ENCODE measurements at regions not wholly inside any gene's neighbourhood (a gene's known extent, or its start where the extent isn't known, plus 50 kb on each side); places are given as distances from the start of the nearest gene placed in this dataset.

DNA sequence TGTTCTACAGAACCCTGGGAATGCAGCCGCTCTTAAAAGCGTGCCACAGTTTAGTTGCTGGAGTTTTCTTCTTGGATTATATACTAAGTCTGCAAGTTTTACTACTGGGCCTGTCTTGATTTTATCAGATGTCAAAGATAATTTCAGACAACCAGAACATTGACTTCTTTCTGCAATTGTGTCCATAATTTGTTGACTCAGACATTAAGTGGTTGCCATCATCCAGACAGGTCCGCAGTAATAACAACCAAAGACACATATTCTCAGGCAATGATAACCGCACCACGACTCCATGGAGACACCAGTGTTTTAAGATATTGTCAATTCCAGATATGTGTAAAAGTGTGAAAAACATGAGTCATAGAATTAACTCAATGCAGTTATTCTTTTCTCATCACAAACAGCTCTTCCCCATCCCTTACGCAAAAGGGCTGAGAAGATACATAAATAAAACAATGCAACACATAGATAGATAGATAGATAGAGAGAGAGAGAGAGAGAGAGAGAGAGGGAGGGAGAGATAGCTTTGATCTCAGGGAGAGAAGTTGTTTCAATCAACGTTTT lies 90.4 kb upstream of the FMN2 start:
- DNase-seq: no peak

DNA sequence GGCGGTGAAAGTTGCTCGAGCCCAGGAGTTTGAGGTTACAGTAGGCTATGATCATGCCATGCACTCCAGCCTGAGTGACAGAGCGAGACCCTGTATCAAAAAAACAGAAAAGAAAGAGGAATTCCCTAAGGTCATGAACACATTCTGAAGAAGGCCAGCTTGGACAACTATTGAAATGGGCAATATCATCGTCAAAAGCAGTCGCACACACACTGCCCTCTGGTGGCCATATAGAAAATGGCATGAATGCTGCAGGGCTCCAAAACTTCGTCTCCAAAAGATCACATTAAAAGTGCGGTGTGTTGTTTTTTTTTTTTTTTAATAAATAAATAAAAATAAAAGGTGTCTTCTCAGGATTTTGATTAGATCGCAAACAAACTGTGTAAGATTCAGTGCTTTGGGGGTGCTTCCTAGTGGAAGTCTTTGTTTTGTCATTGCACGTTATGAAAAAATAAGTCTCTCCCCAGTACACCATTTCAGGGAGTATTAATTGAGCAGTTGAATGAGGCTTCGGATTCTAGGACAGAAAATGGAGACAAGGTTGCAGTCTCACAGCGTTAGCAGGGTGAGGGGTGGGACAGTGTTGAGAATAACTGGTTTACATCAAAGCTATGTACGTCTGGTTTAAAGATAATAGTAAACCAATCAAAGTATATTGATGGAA lies 87.5 kb upstream of the FMN2 start:
- DNase-seq: no peak

DNA sequence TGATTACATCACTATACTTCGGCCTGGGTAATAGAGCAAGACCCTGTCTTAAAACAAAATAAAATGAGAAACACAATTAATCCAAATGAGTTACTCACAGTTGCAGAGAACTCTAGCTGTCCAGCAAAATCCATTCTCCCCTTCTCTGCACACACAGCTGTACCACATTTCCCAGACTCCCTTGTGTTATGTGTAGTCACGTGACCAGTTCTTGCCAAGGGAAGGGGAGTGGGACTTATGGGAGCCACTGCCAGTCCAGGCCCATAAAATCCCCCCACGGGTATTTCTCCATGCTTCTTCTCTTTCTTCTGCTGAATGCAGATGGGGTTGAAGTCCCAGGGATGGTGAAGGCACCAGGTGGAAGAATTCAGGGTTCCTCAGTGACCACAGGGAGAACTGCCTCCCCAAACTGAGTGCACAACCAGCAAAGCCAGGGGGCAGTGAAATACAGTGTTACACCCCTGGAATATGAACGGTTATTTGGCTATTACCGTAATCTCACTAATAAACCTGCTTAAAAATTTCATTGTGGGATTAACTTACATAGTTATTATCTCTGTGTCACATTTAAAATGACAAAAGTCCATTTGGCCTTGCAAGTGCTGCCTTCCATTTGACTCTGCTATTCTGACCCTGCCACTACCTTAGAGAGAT lies 85.6 kb upstream of the FMN2 start:
- no peak for DNase-seq

DNA sequence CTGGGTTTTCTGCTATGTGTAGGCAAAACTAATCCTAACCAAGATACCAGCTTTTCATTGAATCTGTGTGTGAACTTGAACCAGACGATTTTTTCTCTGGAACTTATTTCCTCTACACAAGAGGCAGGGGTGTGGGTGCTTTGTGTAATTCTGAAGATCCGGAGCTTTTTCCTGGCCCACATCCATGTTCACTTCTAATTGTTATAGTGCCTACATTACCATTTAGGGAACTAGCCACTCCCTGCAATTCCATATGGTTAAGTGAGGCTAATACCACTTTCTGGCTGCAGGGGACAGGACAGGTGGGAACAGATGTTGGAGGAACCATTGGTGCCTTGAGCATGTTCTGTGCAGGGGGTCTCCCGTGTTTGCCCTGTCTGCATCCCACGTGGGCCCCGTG lies 83.4 kb upstream of the FMN2 start:
- DNase-seq: no peak

DNA sequence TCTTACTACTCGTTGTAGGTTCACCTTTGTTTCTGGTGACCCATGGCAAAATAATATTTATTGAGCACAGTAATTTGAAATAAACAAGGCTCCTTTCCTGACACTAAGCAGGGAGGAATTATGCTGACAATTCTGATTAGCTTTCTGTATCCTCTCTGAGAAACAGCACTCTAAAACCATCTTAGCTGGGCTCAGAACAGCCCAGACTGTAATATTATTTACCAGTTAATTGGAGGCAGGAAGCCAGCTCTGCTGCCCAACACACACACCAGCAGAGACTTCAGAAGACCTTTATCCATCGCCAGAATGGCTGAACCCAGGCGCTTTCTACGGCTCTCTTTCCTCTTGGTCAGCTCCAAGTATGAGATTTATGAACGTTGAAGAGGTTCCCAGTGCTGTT lies 77.6 kb upstream of the FMN2 start:
- no peak for DNase-seq

DNA sequence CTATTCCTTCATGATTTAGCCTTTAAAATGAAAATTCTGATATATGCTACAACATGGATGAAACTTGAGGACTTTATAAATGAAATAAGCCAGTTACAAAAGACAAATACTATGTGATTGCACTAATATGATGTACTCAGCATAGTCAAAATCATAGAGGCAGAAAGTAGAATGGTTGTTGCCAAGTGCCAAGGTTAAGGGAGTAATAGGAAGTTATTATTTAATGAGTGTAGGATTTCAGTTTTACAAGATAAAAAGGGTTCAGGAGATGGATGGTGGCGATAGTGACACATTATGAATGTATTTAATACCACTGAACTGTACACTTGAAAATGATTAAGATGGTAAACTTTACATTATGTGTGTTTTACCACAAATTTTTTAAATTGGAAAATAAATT lies 73.1 kb upstream of the FMN2 start:
- no peak for DNase-seq

DNA sequence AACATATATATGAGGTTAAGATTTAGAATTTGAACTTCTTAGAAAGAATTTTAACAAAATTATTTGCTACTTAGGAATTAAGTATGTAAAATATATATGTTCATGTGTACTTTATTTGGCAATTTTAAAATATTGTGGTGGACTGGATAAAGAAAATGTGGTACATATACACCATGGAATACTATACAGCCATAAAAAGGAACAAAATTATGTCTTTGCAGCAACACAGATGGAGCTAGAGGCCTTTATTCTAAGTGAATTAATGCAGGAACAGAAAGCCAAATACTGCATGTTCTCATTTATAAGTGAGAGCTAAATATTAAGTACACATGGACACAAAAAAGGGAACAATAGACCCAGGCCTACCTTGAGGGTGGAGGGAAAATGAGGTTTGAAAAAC lies 72.2 kb upstream of the FMN2 start:
- DNase-seq: no peak

DNA sequence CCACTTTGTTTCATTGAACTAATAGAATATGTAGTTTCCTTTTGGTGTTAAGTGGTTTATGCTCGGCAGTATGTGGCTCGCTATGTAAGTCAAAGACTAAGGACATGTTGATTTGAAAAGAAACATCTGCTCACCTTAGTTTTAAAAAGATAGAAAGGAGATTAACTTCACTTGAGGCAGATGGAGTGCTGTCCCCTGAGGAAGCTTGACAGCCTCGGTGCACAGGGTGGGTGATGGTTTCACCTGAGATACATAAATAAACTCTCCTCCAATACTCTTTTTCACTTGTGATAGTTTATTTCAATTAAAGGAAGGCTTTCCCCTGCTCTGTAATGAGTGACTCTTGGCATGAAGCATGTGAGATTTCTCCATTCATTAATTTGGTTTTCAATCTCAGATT lies 70.8 kb upstream of the FMN2 start:
- no peak for DNase-seq

DNA sequence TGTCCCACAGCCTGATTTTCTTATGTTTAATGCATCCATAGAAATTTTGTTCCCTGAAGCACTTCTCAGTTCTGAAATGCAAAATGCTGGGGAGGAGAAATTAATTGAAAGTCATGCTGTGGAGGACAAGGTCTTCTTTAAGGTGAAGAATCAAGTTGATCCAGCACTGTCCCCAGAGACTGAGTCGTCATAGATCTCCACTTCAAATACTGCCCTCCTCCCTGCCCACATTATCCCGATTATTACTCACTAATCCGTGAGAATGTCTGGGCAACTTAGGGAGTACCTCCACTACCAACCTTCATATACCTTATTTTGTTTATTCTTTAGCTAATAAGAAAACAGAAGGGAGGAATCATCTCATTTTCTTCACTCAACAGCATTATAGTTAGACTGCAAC lies 70.0 kb upstream of the FMN2 start:
- no peak for DNase-seq

DNA sequence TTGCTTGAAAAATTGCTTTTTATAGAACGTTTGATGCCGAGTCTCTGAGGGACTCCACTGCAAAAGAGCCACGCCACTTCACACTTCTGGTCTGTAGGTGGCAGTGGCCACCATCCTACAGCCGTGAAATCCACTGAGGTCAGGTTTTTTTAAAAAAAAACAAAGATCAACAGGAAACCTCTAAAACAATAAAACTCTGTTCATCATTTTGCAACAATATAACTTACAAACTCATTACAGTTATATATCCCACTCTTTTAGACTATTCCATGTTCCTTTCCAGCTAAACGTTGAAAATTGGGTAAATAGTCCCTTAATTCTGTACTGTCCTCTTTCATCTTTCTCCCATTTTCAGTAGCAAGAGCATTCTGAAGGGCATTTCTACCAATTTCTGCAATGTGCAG lies 64.6 kb upstream of the FMN2 start:
- peak; percentile 38 for DNase-seq

DNA sequence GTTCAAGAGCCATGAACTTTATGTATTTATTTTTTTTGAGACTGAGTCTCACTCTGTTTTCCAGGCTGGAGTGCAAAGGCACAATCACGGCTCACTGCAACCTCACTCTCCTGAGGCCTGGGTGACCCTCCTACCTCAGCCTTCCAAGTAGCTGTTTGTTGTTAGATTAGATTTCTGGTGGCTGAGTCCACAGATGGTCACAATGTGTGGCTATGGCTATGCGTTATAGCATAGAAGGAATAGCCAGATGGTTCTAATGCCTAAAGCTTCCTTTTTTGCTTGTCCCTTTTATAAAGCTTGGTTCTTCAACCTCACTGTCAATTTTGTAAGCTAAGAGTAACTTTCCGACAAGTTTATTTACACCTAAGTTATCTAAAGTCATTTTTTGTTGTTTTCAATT lies 62.3 kb upstream of the FMN2 start:
- DNase-seq: no peak

DNA sequence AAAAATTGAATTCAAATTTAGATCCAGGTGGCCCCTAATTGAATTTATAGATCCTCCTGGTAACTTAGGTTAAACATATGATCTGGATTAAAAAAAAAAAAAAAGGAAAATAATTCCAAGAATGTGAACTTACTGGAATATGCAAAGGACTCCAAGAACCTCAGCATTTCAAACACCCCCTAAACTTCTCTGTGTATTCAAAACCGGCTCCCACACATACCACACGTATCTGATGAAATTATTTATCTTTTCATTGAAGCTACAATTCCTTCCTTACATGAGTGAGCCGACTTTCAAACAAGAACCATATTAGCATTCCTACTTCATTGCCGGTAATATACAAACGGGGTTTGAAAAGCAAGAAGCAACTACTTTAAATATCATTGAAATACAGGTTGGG lies 61.4 kb upstream of the FMN2 start:
- no peak for DNase-seq

DNA sequence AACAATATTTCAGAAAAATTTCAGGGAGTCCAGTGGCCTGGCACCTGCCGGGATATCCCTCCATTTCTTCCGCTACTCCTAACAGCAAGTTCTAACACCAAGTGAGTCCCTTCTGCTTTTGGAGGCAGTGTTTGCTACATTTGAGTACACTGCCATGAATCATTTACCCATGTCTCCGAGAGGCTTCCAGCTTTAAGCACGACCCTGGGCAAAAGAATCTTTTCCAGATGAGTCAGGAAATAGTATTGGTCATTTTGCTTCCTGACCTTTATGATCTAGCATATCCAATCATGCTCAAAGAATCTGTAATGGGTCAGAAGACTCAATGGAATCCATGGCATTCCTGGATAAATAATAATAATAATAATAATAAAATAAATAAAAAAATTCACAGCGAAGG lies 60.7 kb upstream of the FMN2 start:
- no peak for DNase-seq

DNA sequence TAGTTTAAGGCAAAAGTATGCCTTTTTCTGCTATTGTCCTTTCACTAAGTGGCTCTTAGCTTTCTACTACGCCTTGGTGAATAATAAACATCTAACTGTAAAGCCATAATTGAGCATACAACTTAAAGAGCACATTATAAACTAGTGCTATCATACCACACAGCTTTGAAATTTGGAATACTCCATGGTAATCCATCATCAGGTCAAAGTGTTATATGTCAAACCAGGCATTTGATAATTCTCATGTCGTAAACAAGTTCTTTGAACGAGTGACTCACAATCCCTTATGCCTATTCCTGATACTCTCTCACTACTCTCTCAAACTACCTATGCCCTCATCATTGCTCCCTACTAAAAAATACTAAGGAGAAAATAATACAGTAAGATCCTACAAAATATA lies 60.3 kb upstream of the FMN2 start:
- DNase-seq: no peak

DNA sequence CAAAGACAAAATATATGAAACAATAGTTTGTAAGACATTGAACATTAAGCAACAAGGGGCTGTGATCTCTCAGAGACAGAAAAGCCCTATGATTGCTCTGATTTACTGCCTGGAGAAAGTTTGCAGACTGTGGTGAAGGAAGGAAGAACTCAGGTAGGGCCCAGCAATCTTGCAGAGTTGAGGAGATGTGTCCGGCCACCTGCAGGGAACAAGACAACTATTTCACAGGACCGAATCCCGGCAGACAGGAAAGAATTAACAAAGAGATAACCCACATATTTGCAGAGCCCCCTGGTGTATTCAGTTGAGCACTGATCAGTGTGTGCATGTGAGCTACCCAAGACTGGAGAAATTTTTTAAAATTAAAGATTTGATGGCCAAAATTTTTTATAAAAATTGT lies 58.3 kb upstream of the FMN2 start:
- no peak for DNase-seq

DNA sequence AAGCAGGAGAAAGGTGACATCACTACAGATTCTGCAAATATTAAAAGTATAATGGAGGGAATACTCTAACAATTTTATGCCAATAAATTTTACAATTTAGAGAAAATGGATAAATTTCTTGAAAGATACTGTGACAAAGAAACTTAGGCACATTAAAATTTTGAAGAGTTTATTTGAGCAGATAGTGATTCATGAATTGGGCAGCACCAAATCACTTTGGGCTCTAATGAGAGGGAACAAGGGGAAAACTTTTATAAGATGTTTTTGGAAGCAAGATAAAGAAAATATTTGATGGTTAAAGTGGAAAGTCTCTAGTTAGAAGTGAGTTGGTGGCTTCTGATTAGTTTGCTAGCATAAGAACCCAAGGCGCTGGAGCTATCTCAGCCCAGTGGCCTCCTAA lies 55.2 kb upstream of the FMN2 start:
- DNase-seq: no peak
